IMR-90 (cell line): ENCODE measurements at regions not wholly inside any gene's neighbourhood (a gene's known extent, or its start where the extent isn't known, plus 50 kb on each side); places are given as distances from the start of the nearest gene placed in this dataset.

Experiments
- ATAC-seq: fragments of 200-7000 bp; cut with Tn5 transposase; 2 replicates; pipeline ENCODE4 v1.9.1; 2020; ENCODE audit warnings: low read depth, mild to moderate bottlenecking, moderate library complexity
- BruUV-seq: library from RNA; stranded (reverse); fragments of 400-500 nt; replicated peaks from 2 replicates; lab custom pipeline; 2021; lab: Mats Ljungman, UMichigan
- CTCF ChIA-PET: fragments of 300-600 bp; formaldehyde crosslinking; extraction: SDS; loops from one replicate; lab custom pipeline; 2021; ENCODE audit warnings: antibody characterized with exemption; lab: Yijun Ruan, JAX
- POLR2A ChIA-PET: fragments of 300-600 bp; sonication (Branson Sonifier 250); formaldehyde crosslinking; loops from one replicate; lab custom pipeline; 2022; ENCODE audit warnings: antibody characterized with exemption; ENCODE audit not compliant: unreplicated experiment; lab: Charles Lee
- DNase-seq: peaks from one replicate; pipeline ENCODE4 v3.0.0; 2013
- H2AFZ ChIP-seq: replicated peaks from 2 replicates; pipeline ENCODE3; 2013; ENCODE audit warnings: low read length, mild to moderate bottlenecking; ENCODE audit not compliant: poor library complexity
- H2AK5ac ChIP-seq: 2 replicates; pipeline ENCODE4 v1.6.1; 2013; ENCODE audit warnings: low read depth, low read length, inconsistent platforms
- H2AK9ac ChIP-seq: replicated peaks from 2 replicates; pipeline ENCODE3; 2013; ENCODE audit warnings: mild to moderate bottlenecking, low read depth, low read length, moderate library complexity; ENCODE audit not compliant: poor library complexity
- H2BK120ac ChIP-seq: 2 replicates; pipeline ENCODE4 v1.6.1; 2013; ENCODE audit warnings: low read depth, low read length, inconsistent platforms
- H2BK15ac ChIP-seq: 3 replicates; pipeline ENCODE4 v1.6.1; 2013; ENCODE audit warnings: low read depth, low read length, inconsistent platforms
- H2BK20ac ChIP-seq: 2 replicates; pipeline ENCODE4 v1.6.1; 2013; ENCODE audit warnings: low read depth, mild to moderate bottlenecking, inconsistent platforms, low read length, moderate library complexity
- H2BK5ac ChIP-seq: 2 replicates; pipeline ENCODE4 v1.6.1; 2013; ENCODE audit warnings: mild to moderate bottlenecking, low read depth, low read length, inconsistent platforms; ENCODE audit not compliant: poor library complexity, severe bottlenecking
- H3K14ac ChIP-seq: replicated peaks from 2 replicates; pipeline ENCODE4 v1.6.1; 2013; ENCODE audit warnings: low read depth, low read length, inconsistent platforms
- H3K18ac ChIP-seq: 2 replicates; pipeline ENCODE4 v1.6.1; 2013; ENCODE audit warnings: low read depth, low read length, control low read depth
- H3K23ac ChIP-seq: 2 replicates; pipeline ENCODE4 v1.6.1; 2013; ENCODE audit warnings: low read depth, low read length, inconsistent platforms
- H3K27ac ChIP-seq: 2 replicates; pipeline ENCODE4 v1.5.1; 2013; ENCODE audit warnings: mild to moderate bottlenecking, control low read depth, low read length; ENCODE audit not compliant: insufficient read depth
- H3K27me3 ChIP-seq: 2 replicates; pipeline ENCODE4 v1.6.1; 2013; ENCODE audit warnings: low read length; ENCODE audit not compliant: control insufficient read depth, insufficient read depth
- H3K36me3 ChIP-seq: 2 replicates; pipeline ENCODE4 v1.6.1; 2013; ENCODE audit warnings: low read length, mixed read lengths; ENCODE audit not compliant: control insufficient read depth, insufficient read depth
- H3K4ac ChIP-seq: 2 replicates; pipeline ENCODE4 v1.6.1; 2013; ENCODE audit warnings: low read depth, low read length, inconsistent platforms
- H3K4me1 ChIP-seq: 2 replicates; pipeline ENCODE4 v1.6.1; 2013; ENCODE audit warnings: low read length, mixed read lengths; ENCODE audit not compliant: control insufficient read depth, insufficient read depth
- H3K4me2 ChIP-seq: 2 replicates; pipeline ENCODE4 v1.6.1; 2013; ENCODE audit warnings: low read depth, mild to moderate bottlenecking, control low read depth, low read length, moderate library complexity
- H3K4me3 ChIP-seq: 2 replicates; pipeline ENCODE4 v1.5.1; 2013; ENCODE audit warnings: low read depth, mild to moderate bottlenecking, control low read depth, low read length, moderate library complexity; ENCODE audit not compliant: insufficient read depth
- H3K56ac ChIP-seq: 2 replicates; pipeline ENCODE4 v1.6.1; 2013; ENCODE audit warnings: low read length, inconsistent platforms; ENCODE audit not compliant: insufficient read depth; ENCODE audit errors: extremely low read depth
- H3K79me1 ChIP-seq, 2 experiments: 2 replicates each; pipeline ENCODE4 v1.6.1; 2013; ENCODE audit warnings: low read length in 2 of 2, inconsistent platforms in 1 of 2, low read depth in 1 of 2
- H3K9ac ChIP-seq: 2 replicates; pipeline ENCODE4 v1.6.1; 2013; ENCODE audit warnings: low read depth, low read length, control low read depth
- H3K9me1 ChIP-seq: 2 replicates; pipeline ENCODE4 v1.6.1; 2013; ENCODE audit warnings: low read length, inconsistent platforms; ENCODE audit not compliant: insufficient read depth
- H3K9me3 ChIP-seq: 2 replicates; pipeline ENCODE4 v1.6.1; 2013; ENCODE audit warnings: low read length; ENCODE audit not compliant: control insufficient read depth, insufficient read depth
- H4K20me1 ChIP-seq: 2 replicates; pipeline ENCODE4 v1.6.1; 2013; ENCODE audit warnings: low read length, inconsistent platforms; ENCODE audit not compliant: insufficient read depth
- H4K5ac ChIP-seq: 2 replicates; pipeline ENCODE4 v1.6.1; 2013; ENCODE audit warnings: mild to moderate bottlenecking, low read depth, low read length, control low read depth
- H4K8ac ChIP-seq, 2 experiments: 2 replicates each; pipeline ENCODE4 v1.6.1; 2013; ENCODE audit warnings: low read depth in 2 of 2, low read length in 2 of 2, control low read depth in 1 of 2, inconsistent platforms in 1 of 2
- H4K91ac ChIP-seq: 2 replicates; pipeline ENCODE4 v1.6.1; 2013; ENCODE audit warnings: low read depth, low read length, inconsistent platforms; ENCODE audit not compliant: insufficient read depth
- BHLHE40 ChIP-seq: fragments of 150-350 bp; IDR thresholded peaks from 2 replicates; pipeline ENCODE4 v1.6.1; 2016; ENCODE audit warnings: mild to moderate bottlenecking, low read depth, low read length
- CEBPB ChIP-seq: IDR thresholded peaks from 2 replicates; pipeline ENCODE4 v1.6.1; 2012; ENCODE audit warnings: low read depth, low read length, improper control_type of control experiment
- CTCF ChIP-seq: conservative IDR thresholded peaks from 2 replicates; pipeline ENCODE4 v1.5.1; 2012; ENCODE audit warnings: mild to moderate bottlenecking, low read depth, low read length, improper control_type of control experiment
- ELK1 ChIP-seq: fragments of 150-350 bp; IDR thresholded peaks from 2 replicates; pipeline ENCODE4 v1.6.1; 2016; ENCODE audit warnings: low read depth, mild to moderate bottlenecking, low read length, moderate library complexity, borderline replicate concordance
- FOS ChIP-seq: fragments of 150-350 bp; IDR thresholded peaks from 2 replicates; pipeline ENCODE4 v1.6.1; 2016; ENCODE audit warnings: low read depth, low read length
- MAFK ChIP-seq: IDR thresholded peaks from 2 replicates; pipeline ENCODE4 v1.6.1; 2012; ENCODE audit warnings: low read depth, low read length, improper control_type of control experiment
- MXI1 ChIP-seq: IDR thresholded peaks from 2 replicates; pipeline ENCODE4 v1.6.1; 2012; ENCODE audit warnings: low read depth, mild to moderate bottlenecking, low read length, moderate library complexity, borderline replicate concordance
- NFE2L2 ChIP-seq: fragments of 150-350 bp; IDR thresholded peaks from 2 replicates; pipeline ENCODE4 v1.6.1; 2016; ENCODE audit warnings: low read depth, mild to moderate bottlenecking, low read length
- POLR2A ChIP-seq: IDR thresholded peaks from 2 replicates; pipeline ENCODE4 v1.6.1; 2012; ENCODE audit warnings: mild to moderate bottlenecking, low read depth, low read length
- RAD21 ChIP-seq: IDR thresholded peaks from 2 replicates; pipeline ENCODE4 v1.6.1; 2012; ENCODE audit warnings: low read length, improper control_type of control experiment
- RCOR1 ChIP-seq: IDR thresholded peaks from 2 replicates; pipeline ENCODE4 v1.6.1; 2012; ENCODE audit warnings: mild to moderate bottlenecking, low read length, improper control_type of control experiment; ENCODE audit not compliant: insufficient replicate concordance
- RFX5 ChIP-seq: IDR thresholded peaks from 2 replicates; pipeline ENCODE4 v1.8.0; 2012; ENCODE audit warnings: low read depth, mild to moderate bottlenecking, low read length, moderate library complexity
- SMC3 ChIP-seq: fragments of 150-350 bp; IDR thresholded peaks from 2 replicates; pipeline ENCODE4 v1.6.1; 2016; ENCODE audit warnings: low read depth, mild to moderate bottlenecking, antibody characterized with exemption, low read length, moderate library complexity
- USF2 ChIP-seq: fragments of 150-350 bp; IDR thresholded peaks from 2 replicates; pipeline ENCODE4 v1.6.1; 2017; ENCODE audit warnings: mild to moderate bottlenecking, antibody characterized with exemption, low read length, low read depth
- WGBS, 2 experiments: methylation state at CpG; one replicate each; pipeline versions ENCODE4 v1.1.5 to v1.1.7; 2013; ENCODE audit warnings: missing lambda C conversion rate in 2 of 2; ENCODE audit not compliant: insufficient read length in 1 of 2; ENCODE audit errors: extremely low coverage in 2 of 2; 5-methylcytosine and 5-hydroxymethylcytosine counted together
- dilution Hi-C: fragments of 300-500 bp; cut with HindIII; formaldehyde crosslinking; loops from one replicate; pipeline ENCODE4 v1.14.3; 2018; ENCODE audit warnings: low sequenced_read_pairs; ENCODE audit not compliant: unreplicated experiment
- in situ Hi-C: fragments of 300-500 bp; cut with MboI; formaldehyde crosslinking; loops from 3 replicates; pipeline ENCODE4 v1.14.3; 2019; ENCODE audit warnings: low sequenced_read_pairs, inconsistent platforms, mixed read lengths
- intact Hi-C: fragments of 100-400 bp; cut with micrococcal nuclease; formaldehyde crosslinking; loops from 2 replicates; pipeline ENCODE4 v1.10.0; 2022

GRCh38 chr6:67863346-67863745 lies 771.7 kb upstream of the ADGRB3 start:
- no TSS peak for BruUV-seq
- no peaks in the 10 kb centered on the region; the same call in 1 of the 2 replicates for H3K9me3 ChIP-seq
- no peak overlapping the region for H4K8ac ChIP-seq
- H2BK5ac ChIP-seq: no peak overlapping the region
- H3K9me1 ChIP-seq: no peaks in the 10 kb centered on the region
- H3K14ac ChIP-seq: no peak overlapping the region
- no peak overlapping the region for H3K9ac ChIP-seq
- no peak overlapping the region for H3K4me2 ChIP-seq
- no peak overlapping the region for H3K4ac ChIP-seq
- H2AK5ac ChIP-seq: no peak overlapping the region
- no peak overlapping the region for H4K91ac ChIP-seq
- H3K18ac ChIP-seq: no peak overlapping the region
- no peak for TF ChIP-seq CEBPB
- TF ChIP-seq MXI1: no peak
- no peak for TF ChIP-seq RCOR1
- no peak for TF ChIP-seq RFX5
- no peak for TF ChIP-seq USF2
- no peak for TF ChIP-seq SMC3
- no peak for TF ChIP-seq MAFK
- no peak for TF ChIP-seq NFE2L2
- TF ChIP-seq FOS: no peak
- TF ChIP-seq CTCF: no peak
- TF ChIP-seq ELK1: no peak
- no peak for TF ChIP-seq RAD21
- no peak for TF ChIP-seq BHLHE40
- no peak for TF ChIP-seq POLR2A
- ChIA-PET POLR2A (no interaction called here), CTCF (no interaction called here)
- WGBS, 2 experiments: no CpG with 5 or more reads among the region's 2 CpGs
- DNase-seq (no peak), ATAC-seq (no peak)
- no peak overlapping the region for H3K23ac ChIP-seq
- no peak overlapping the region for H2BK120ac ChIP-seq
- H3K27ac ChIP-seq: no peak overlapping the region
- in situ Hi-C loops: no loop called here
- no peaks in the 10 kb centered on the region for H3K4me1 ChIP-seq
- no peaks in the 10 kb centered on the region for H4K20me1 ChIP-seq
- H2BK15ac ChIP-seq: no peak overlapping the region
- no peaks in the 10 kb centered on the region for H3K79me1 ChIP-seq
- H3K4me3 ChIP-seq: no peak overlapping the region
- H4K5ac ChIP-seq: no peak overlapping the region
- dilution Hi-C loops: no loop called here
- H3K56ac ChIP-seq: no peak overlapping the region
- H3K36me3 ChIP-seq: no peaks in the 10 kb centered on the region
- intact Hi-C loops: no loop called here
- no peak overlapping the region for H2AK9ac ChIP-seq
- H2BK20ac ChIP-seq: no peak overlapping the region
- H3K27me3 ChIP-seq: no peaks in the 10 kb centered on the region
- no peak overlapping the region for H2AFZ ChIP-seq
